ENCODE measurements at regions not wholly inside any gene's neighbourhood (a gene's known extent, or its start where the extent isn't known, plus 50 kb on each side); places are given as distances from the start of the nearest gene placed in this dataset.

DNA sequence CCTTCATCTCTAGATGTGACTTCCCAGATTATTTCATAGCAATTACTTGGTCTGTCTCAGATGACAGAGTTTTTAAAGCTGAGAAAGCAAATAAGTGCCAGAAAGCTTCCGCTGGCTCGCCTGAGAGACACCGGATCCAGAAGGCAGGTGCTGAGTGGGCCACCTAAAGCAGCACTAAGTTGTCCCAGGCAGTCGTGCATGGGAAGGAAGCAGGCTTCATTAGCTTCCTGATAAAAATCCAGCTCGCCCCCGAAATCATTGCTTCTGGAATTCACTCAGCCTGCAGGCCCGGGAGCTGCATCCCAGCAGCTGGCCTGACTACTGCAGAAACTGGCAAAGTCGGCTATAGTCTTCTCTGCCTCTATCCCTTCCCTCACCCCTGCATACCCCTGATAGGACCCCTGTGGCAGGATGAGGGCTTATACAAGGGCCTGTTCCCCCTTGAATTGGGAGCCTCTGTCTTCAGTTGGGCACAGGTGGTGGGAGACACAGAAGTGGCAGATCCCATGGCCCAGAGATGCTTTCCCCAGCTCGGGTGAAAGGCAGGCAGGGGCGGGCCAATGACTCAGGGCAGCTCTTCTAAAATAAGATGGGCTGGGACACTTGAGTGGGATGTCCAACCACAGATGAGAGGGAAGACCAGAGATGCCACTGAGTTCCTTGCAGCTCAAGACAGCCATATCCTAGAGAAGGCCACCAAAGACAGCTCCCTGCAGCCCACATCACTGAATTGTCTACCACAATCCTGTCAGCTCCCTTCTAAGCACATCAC, 262.4 kb upstream of the PKDCC start:
- TF ChIP-seq, protein P1, sequence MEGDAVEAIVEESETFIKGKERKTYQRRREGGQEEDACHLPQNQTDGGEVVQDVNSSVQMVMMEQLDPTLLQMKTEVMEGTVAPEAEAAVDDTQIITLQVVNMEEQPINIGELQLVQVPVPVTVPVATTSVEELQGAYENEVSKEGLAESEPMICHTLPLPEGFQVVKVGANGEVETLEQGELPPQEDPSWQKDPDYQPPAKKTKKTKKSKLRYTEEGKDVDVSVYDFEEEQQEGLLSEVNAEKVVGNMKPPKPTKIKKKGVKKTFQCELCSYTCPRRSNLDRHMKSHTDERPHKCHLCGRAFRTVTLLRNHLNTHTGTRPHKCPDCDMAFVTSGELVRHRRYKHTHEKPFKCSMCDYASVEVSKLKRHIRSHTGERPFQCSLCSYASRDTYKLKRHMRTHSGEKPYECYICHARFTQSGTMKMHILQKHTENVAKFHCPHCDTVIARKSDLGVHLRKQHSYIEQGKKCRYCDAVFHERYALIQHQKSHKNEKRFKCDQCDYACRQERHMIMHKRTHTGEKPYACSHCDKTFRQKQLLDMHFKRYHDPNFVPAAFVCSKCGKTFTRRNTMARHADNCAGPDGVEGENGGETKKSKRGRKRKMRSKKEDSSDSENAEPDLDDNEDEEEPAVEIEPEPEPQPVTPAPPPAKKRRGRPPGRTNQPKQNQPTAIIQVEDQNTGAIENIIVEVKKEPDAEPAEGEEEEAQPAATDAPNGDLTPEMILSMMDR (IDR thresholded peaks at IDR 0.05; ENCODE audit: insufficient read depth, low read depth, low read length), result no peak
- no peak for TF ChIP-seq EZH2 (IDR thresholded peaks at IDR 0.05; ENCODE audit: insufficient read depth, low read length)

All from astrocyte (in vitro differentiated cells and primary cell).